ENCODE measurements at regions not wholly inside any gene's neighbourhood (a gene's known extent, or its start where the extent isn't known, plus 50 kb on each side); places are given as distances from the start of the nearest gene placed in this dataset.
"Not testable (repeated sequence)": the region's sequence is repeated elsewhere in the genome, so short reads cannot be mapped to it uniquely, and the experiment has no call there.

DNA sequence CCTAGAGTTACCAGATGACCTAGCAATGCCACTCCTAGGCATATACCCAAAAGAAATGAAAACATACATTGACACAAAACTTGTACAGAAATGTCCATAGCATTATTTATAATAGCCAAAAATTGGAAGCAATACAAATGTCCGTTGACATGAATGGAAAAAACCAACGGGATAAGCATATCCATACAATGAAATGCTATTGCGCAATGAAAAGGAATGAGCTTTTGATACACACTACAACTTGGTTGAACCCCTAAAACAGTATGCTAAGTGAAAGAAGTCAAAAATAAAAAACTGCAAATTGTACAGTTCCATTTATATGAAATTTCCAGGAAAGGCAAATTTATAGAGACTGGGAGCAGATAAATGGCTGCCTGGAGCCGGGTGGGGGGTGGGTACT lies 90.6 kb upstream of the G2E3 start:
- 85% methylated on average over 4 of the region's 4 CpGs for WGBS
- H3K27ac ChIP-seq (replicated peaks in 1 of 4): no peak overlapping the region
- no peak overlapping the region for H3K4me3 ChIP-seq
- TF ChIP-seq POLR2A (IDR thresholded peaks at IDR 0.05; ENCODE audit: low read depth): no peak
- no peak for TF ChIP-seq EP300 (IDR thresholded peaks at IDR 0.05)
- TF ChIP-seq, protein P1, sequence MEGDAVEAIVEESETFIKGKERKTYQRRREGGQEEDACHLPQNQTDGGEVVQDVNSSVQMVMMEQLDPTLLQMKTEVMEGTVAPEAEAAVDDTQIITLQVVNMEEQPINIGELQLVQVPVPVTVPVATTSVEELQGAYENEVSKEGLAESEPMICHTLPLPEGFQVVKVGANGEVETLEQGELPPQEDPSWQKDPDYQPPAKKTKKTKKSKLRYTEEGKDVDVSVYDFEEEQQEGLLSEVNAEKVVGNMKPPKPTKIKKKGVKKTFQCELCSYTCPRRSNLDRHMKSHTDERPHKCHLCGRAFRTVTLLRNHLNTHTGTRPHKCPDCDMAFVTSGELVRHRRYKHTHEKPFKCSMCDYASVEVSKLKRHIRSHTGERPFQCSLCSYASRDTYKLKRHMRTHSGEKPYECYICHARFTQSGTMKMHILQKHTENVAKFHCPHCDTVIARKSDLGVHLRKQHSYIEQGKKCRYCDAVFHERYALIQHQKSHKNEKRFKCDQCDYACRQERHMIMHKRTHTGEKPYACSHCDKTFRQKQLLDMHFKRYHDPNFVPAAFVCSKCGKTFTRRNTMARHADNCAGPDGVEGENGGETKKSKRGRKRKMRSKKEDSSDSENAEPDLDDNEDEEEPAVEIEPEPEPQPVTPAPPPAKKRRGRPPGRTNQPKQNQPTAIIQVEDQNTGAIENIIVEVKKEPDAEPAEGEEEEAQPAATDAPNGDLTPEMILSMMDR (IDR thresholded peaks at IDR 0.05): no peak
- TF ChIP-seq POLR2AphosphoS5 (IDR thresholded peaks at IDR 0.05): no peak
- DNase-seq (ENCODE audit: extremely low spot score): no peak
- intact Hi-C loops (cut with DNase I): no loop called here
- no peaks in the 10 kb centered on the region for H3K4me1 ChIP-seq
- H3K9me3 ChIP-seq: no peaks in the 10 kb centered on the region
- no peaks in the 10 kb centered on the region for H3K27me3 ChIP-seq
- no peaks in the 10 kb centered on the region for H3K36me3 ChIP-seq

GRCh38 chr14:30471980-30472379 lies 87.0 kb upstream of the G2E3 start:
- no peaks in the 10 kb centered on the region for H3K27me3 ChIP-seq
- H3K9me3 ChIP-seq: no peaks in the 10 kb centered on the region
- H3K27ac ChIP-seq (replicated peaks in 1 of 4): no peak overlapping the region

GRCh38 chr14:30473846-30474696 lies 84.9 kb upstream of the G2E3 start:
- DNase-seq (ENCODE audit: extremely low spot score); intact Hi-C loops (cut with DNase I); H3K27me3 ChIP-seq; H3K27ac ChIP-seq (replicated peaks in 1 of 4); H3K9me3 ChIP-seq; H3K4me1 ChIP-seq; H3K4me3 ChIP-seq; H3K36me3 ChIP-seq: not testable (repeated sequence)
- 94% methylated on average over 28 of the region's 36 CpGs for WGBS

More at GRCh38 chr14:30471980-30472379, 87.0 kb upstream of the G2E3 start:
- H3K4me1 ChIP-seq: no peaks in the 10 kb centered on the region
- intact Hi-C loops (cut with DNase I): no loop called here
- H3K36me3 ChIP-seq: no peaks in the 10 kb centered on the region
- DNase-seq (ENCODE audit: extremely low spot score): no peak
- H3K4me3 ChIP-seq: no peak overlapping the region
- TF ChIP-seq EP300 (IDR thresholded peaks at IDR 0.05): no peak

DNA sequence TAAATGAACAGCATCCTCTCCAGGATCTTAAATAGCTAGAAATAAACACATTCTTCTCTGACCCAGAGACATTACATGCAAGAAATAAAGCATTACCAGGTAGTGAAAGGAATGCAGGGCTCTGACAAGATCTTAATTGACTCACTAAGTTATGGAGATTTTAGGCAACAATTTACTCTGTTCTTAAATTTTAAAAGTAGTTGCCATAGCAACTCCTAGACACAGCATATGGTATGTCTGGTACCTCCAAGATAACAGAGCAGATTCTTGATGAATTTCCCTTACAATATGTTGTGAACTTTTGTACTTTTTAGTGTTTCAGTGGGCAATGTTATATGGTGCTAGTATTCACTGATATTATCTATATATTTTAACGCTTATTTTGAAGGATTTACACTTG lies 76.7 kb upstream of the G2E3 start:
- DNase-seq (ENCODE audit: extremely low spot score): no peak
- WGBS: 92% methylated on average over 1 of the region's 1 CpG
- intact Hi-C loops (cut with DNase I): no loop called here

DNA sequence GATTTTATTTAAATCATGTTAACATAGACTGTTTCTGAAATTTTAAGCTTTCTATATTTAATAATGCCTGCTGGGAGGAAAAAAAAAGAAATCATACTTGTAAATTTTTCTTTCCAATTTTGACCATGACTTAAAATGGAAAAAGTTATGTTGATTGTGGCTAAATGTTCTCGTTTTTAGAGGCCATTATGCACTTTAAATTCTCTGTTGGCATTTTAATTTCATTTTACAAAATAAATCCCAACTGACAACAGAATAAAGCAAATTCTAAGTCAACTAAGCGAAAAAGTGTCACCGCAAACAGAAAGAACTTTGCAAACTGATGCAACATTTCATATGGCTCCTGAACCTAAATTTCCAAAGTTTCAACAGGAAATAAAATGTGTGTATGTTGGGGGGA lies 74.8 kb upstream of the G2E3 start:
- no peaks in the 10 kb centered on the region for H3K27me3 ChIP-seq
- 77% methylated on average over 3 of the region's 3 CpGs for WGBS

More for the DNA sequence above, 76.7 kb upstream of the G2E3 start:
- Histone ChIP-seq H3K27me3 (no peaks in the 10 kb centered on the region), H3K36me3 (no peaks in the 10 kb centered on the region), H3K4me1 (no peaks in the 10 kb centered on the region), H3K4me3 (no peak overlapping the region), H3K27ac (replicated peaks in 1 of 4) (no peak overlapping the region), H3K9me3 (no peaks in the 10 kb centered on the region)
- TF ChIP-seq EP300 (IDR thresholded peaks at IDR 0.05) (no peak), POLR2AphosphoS5 (IDR thresholded peaks at IDR 0.05) (no peak), POLR2A (IDR thresholded peaks at IDR 0.05; ENCODE audit: low read depth) (no peak)
- TF ChIP-seq, protein P1 (IDR thresholded peaks at IDR 0.05): no peak

More for the DNA sequence above, 74.8 kb upstream of the G2E3 start:
- TF ChIP-seq POLR2A (IDR thresholded peaks at IDR 0.05; ENCODE audit: low read depth) (no peak), POLR2AphosphoS5 (IDR thresholded peaks at IDR 0.05) (no peak), EP300 (IDR thresholded peaks at IDR 0.05) (no peak)
- TF ChIP-seq, protein P1 (IDR thresholded peaks at IDR 0.05): no peak
- H3K27ac ChIP-seq (replicated peaks in 1 of 4): no peak overlapping the region
- H3K4me1 ChIP-seq: no peaks in the 10 kb centered on the region
- intact Hi-C loops (cut with DNase I): no loop called here
- no peak overlapping the region for H3K4me3 ChIP-seq
- H3K36me3 ChIP-seq: no peaks in the 10 kb centered on the region
- no peak for DNase-seq (ENCODE audit: extremely low spot score)
- H3K9me3 ChIP-seq: no peaks in the 10 kb centered on the region

Data from esophagus muscularis mucosa (tissue), 4 donors.